ENCODE measurements at regions not wholly inside any gene's neighbourhood (a gene's known extent, or its start where the extent isn't known, plus 50 kb on each side); places are given as distances from the start of the nearest gene placed in this dataset.

GRCh38 chr4:32169841-32170240, 1449.7 kb downstream of the PCDH7 start:
- TF ChIP-seq POLR2AphosphoS5 (IDR thresholded peaks at IDR 0.05; ENCODE audit: low read depth, low read length) (no peak), TAF1 (IDR thresholded peaks at IDR 0.05; ENCODE audit: borderline replicate concordance, low read depth, low read length) (no peak), POLR2A (IDR thresholded peaks at IDR 0.05; ENCODE audit: low read depth, low read length) (no peak)
